ENCODE measurements at regions not wholly inside any gene's neighbourhood (a gene's known extent, or its start where the extent isn't known, plus 50 kb on each side); places are given as distances from the start of the nearest gene placed in this dataset.

GRCh38 chr11:119539583-119539982 lies 116.6 kb upstream of the THY1 start:
- no peaks in the 10 kb centered on the region for H3K9me3 ChIP-seq (ENCODE audit: insufficient read depth, low read depth, low read length)
- H3K36me3 Mint-ChIP-seq (ENCODE audit: low read depth, unreplicated experiment): peaks cover 2% of the 10 kb centered on the region

GRCh38 chr11:119538753-119539152 lies 115.8 kb upstream of the THY1 start:
- Mint-ChIP-seq H3K4me1 (ENCODE audit: low read depth, unreplicated experiment) (peaks cover 8% of the 10 kb centered on the region), H3K27ac (ENCODE audit: unreplicated experiment) (peak overlapping the region; percentile 80), H3K4me3 (ENCODE audit: unreplicated experiment) (no peak overlapping the region), H3K9me3 (ENCODE audit: unreplicated experiment) (peaks cover 2% of the 10 kb centered on the region), H3K27me3 (ENCODE audit: low read depth, unreplicated experiment) (peaks cover 54% of the 10 kb centered on the region), H3K36me3 (ENCODE audit: low read depth, unreplicated experiment) (peaks cover 2% of the 10 kb centered on the region)
- Histone ChIP-seq H4K20me1 (ENCODE audit: insufficient read depth, low read length) (no peaks in the 10 kb centered on the region), H3K27me3 (ENCODE audit: insufficient read depth, low read length) (peaks cover 10% of the 10 kb centered on the region), H3K27ac (ENCODE audit: low read depth, low read length) (no peak overlapping the region), H3K4me1 (ENCODE audit: insufficient read depth, low read length) (no peaks in the 10 kb centered on the region), H3K36me3 (ENCODE audit: insufficient read depth, low read length) (no peaks in the 10 kb centered on the region), H3K79me2 (ENCODE audit: insufficient read depth, low read length) (no peaks in the 10 kb centered on the region), H3K9me3 (ENCODE audit: insufficient read depth, low read depth, low read length) (no peaks in the 10 kb centered on the region), H3K4me3 (ENCODE audit: insufficient read depth, low read depth, low read length) (no peak overlapping the region), H2AFZ (ENCODE audit: low read depth, low read length) (no peak overlapping the region), H3K9ac (ENCODE audit: low read length) (no peak overlapping the region), H3K4me2 (ENCODE audit: low read length) (no peak overlapping the region)
- TF ChIP-seq EZH2 (IDR thresholded peaks at IDR 0.05; ENCODE audit: insufficient read depth, low read length) (no peak), CTCF (IDR thresholded peaks at IDR 0.05; ENCODE audit: insufficient read depth, low read depth, low read length) (no peak)
- FAIRE-seq (no peak), DNase-seq (ENCODE audit: low read depth) (no peak)

More at GRCh38 chr11:119539583-119539982, 116.6 kb upstream of the THY1 start:
- Histone ChIP-seq H3K9ac (ENCODE audit: low read length) (no peak overlapping the region), H3K4me3 (ENCODE audit: insufficient read depth, low read depth, low read length) (no peak overlapping the region), H3K4me1 (ENCODE audit: insufficient read depth, low read length) (no peaks in the 10 kb centered on the region), H4K20me1 (ENCODE audit: insufficient read depth, low read length) (no peaks in the 10 kb centered on the region), H3K4me2 (ENCODE audit: low read length) (no peak overlapping the region), H3K36me3 (ENCODE audit: insufficient read depth, low read length) (no peaks in the 10 kb centered on the region), H3K79me2 (ENCODE audit: insufficient read depth, low read length) (no peaks in the 10 kb centered on the region), H3K27ac (ENCODE audit: low read depth, low read length) (no peak overlapping the region), H2AFZ (ENCODE audit: low read depth, low read length) (no peak overlapping the region), H3K27me3 (ENCODE audit: insufficient read depth, low read length) (peaks cover 10% of the 10 kb centered on the region)
- Mint-ChIP-seq H3K4me1 (ENCODE audit: low read depth, unreplicated experiment) (peaks cover 6% of the 10 kb centered on the region), H3K4me3 (ENCODE audit: unreplicated experiment) (no peak overlapping the region), H3K9me3 (ENCODE audit: unreplicated experiment) (peaks cover 2% of the 10 kb centered on the region), H3K27ac (ENCODE audit: unreplicated experiment) (no peak overlapping the region), H3K27me3 (ENCODE audit: low read depth, unreplicated experiment) (peaks cover 51% of the 10 kb centered on the region)
- TF ChIP-seq CTCF (IDR thresholded peaks at IDR 0.05; ENCODE audit: insufficient read depth, low read depth, low read length): no peak
- no peak for TF ChIP-seq EZH2 (IDR thresholded peaks at IDR 0.05; ENCODE audit: insufficient read depth, low read length)
- FAIRE-seq: no peak
- no peak for DNase-seq (ENCODE audit: low read depth)

GRCh38 chr11:119537306-119538253 lies 114.6 kb upstream of the THY1 start:
- Mint-ChIP-seq H3K27me3 (ENCODE audit: low read depth, unreplicated experiment) (peaks cover 60% of the 10 kb centered on the region), H3K27ac (ENCODE audit: unreplicated experiment) (no peak overlapping the region), H3K4me3 (ENCODE audit: unreplicated experiment) (no peak overlapping the region), H3K36me3 (ENCODE audit: low read depth, unreplicated experiment) (peaks cover 2% of the 10 kb centered on the region), H3K4me1 (ENCODE audit: low read depth, unreplicated experiment) (peaks cover 8% of the 10 kb centered on the region), H3K9me3 (ENCODE audit: unreplicated experiment) (peaks cover 2% of the 10 kb centered on the region)
- no peaks in the 10 kb centered on the region for H3K36me3 ChIP-seq (ENCODE audit: insufficient read depth, low read length)
- H3K4me2 ChIP-seq (ENCODE audit: low read length): no peak overlapping the region
- no peaks in the 10 kb centered on the region for H3K9me3 ChIP-seq (ENCODE audit: insufficient read depth, low read depth, low read length)
- FAIRE-seq (no peak), DNase-seq (ENCODE audit: low read depth) (no peak)
- H4K20me1 ChIP-seq (ENCODE audit: insufficient read depth, low read length): no peaks in the 10 kb centered on the region
- no peak overlapping the region for H3K27ac ChIP-seq (ENCODE audit: low read depth, low read length)
- TF ChIP-seq CTCF (IDR thresholded peaks at IDR 0.05; ENCODE audit: insufficient read depth, low read depth, low read length) (no peak), EZH2 (IDR thresholded peaks at IDR 0.05; ENCODE audit: insufficient read depth, low read length) (no peak)
- H3K27me3 ChIP-seq (ENCODE audit: insufficient read depth, low read length): peaks cover 15% of the 10 kb centered on the region
- no peaks in the 10 kb centered on the region for H3K79me2 ChIP-seq (ENCODE audit: insufficient read depth, low read length)
- no peaks in the 10 kb centered on the region for H3K4me1 ChIP-seq (ENCODE audit: insufficient read depth, low read length)
- H3K9ac ChIP-seq (ENCODE audit: low read length): no peak overlapping the region
- H3K4me3 ChIP-seq (ENCODE audit: insufficient read depth, low read depth, low read length): no peak overlapping the region
- no peak overlapping the region for H2AFZ ChIP-seq (ENCODE audit: low read depth, low read length)
